Keratinocyte (primary cell): ENCODE measurements at regions not wholly inside any gene's neighbourhood (a gene's known extent, or its start where the extent isn't known, plus 50 kb on each side); places are given as distances from the start of the nearest gene placed in this dataset.

ENCODE experiments used
- EZH2 ChIP-seq: IDR thresholded peaks from one replicate; pipeline ENCODE4 v1.6.1; 2012; ENCODE audit warnings: inconsistent platforms, mild to moderate bottlenecking, low read length, moderate library complexity
- TF ChIP-seq, protein P1 (sequence below), 3 experiments: IDR thresholded peaks in 1 of 3; conservative IDR thresholded peaks in 1 of 3; optimal IDR thresholded peaks in 1 of 3; 2 replicates in 2 of 3; 3 replicates in 1 of 3; pipeline versions ENCODE3 to v1.5.1; 2011; ENCODE audit warnings: low read length in 3 of 3, mild to moderate bottlenecking in 3 of 3, moderate library complexity in 2 of 3, control low read depth in 1 of 3, inconsistent platforms in 1 of 3; ENCODE audit not compliant: insufficient read depth in 2 of 3; ENCODE audit errors: extremely low read depth in 1 of 3

DNA sequence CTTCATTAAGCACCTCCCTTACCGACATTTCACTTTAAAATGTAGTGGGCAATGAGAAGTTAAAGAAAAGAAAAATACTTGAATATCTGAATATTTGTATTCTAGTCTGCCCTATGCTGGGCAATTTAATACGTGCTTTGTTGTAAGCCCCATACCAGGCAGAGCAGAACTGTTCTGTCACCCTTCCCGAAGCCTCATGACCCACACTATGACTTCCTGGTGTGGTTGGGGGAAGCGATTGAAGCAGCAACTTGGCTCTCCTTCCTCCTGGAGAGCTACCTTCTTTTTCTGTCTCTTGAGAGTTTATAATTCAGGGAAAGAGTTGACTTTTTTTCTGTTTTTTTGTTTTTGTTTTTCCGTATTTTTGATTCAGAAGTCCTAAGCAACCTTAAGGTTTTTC, 243.7 kb downstream of the INHBA start:
- TF ChIP-seq, protein P1, sequence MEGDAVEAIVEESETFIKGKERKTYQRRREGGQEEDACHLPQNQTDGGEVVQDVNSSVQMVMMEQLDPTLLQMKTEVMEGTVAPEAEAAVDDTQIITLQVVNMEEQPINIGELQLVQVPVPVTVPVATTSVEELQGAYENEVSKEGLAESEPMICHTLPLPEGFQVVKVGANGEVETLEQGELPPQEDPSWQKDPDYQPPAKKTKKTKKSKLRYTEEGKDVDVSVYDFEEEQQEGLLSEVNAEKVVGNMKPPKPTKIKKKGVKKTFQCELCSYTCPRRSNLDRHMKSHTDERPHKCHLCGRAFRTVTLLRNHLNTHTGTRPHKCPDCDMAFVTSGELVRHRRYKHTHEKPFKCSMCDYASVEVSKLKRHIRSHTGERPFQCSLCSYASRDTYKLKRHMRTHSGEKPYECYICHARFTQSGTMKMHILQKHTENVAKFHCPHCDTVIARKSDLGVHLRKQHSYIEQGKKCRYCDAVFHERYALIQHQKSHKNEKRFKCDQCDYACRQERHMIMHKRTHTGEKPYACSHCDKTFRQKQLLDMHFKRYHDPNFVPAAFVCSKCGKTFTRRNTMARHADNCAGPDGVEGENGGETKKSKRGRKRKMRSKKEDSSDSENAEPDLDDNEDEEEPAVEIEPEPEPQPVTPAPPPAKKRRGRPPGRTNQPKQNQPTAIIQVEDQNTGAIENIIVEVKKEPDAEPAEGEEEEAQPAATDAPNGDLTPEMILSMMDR (optimal IDR thresholded peaks at IDR 0.05 in 1 of 3, IDR thresholded peaks at IDR 0.05 in 1 of 3, conservative IDR thresholded peaks at IDR 0.05 in 1 of 3; ENCODE audit: extremely low read depth in 1 of 3, insufficient read depth in 2 of 3, low read length in 3 of 3) = no peak
- no peak for TF ChIP-seq EZH2
